Panc1 (cell line): ENCODE measurements at regions not wholly inside any gene's neighbourhood (a gene's known extent, or its start where the extent isn't known, plus 50 kb on each side); places are given as distances from the start of the nearest gene placed in this dataset.

Experiments used
- ATAC-seq: fragments of 200-7000 bp; cut with Tn5 transposase; 2 replicates; pipeline ENCODE4 v1.9.1; 2020; ENCODE audit warnings: mild to moderate bottlenecking, moderate library complexity
- BruUV-seq: library from RNA; stranded (reverse); fragments of 400-500 nt; replicated peaks from 2 replicates; lab custom pipeline; 2021; lab: Mats Ljungman, UMichigan
- CTCF ChIA-PET: fragments of 300-600 bp; sonication (Branson Sonifier 250); formaldehyde crosslinking; loops from one replicate; lab custom pipeline; 2022; ENCODE audit warnings: antibody characterized with exemption; lab: Charles Lee
- POLR2A ChIA-PET: fragments of 300-600 bp; sonication (Branson Sonifier 250); formaldehyde crosslinking; loops from one replicate; lab custom pipeline; 2022; ENCODE audit warnings: antibody characterized with exemption; lab: Charles Lee
- DNase-seq: peaks from one replicate; pipeline ENCODE4 v3.0.0-alpha.2; 2010; ENCODE audit warnings: low read depth, low spot score
- H3K27ac ChIP-seq: 2 replicates; pipeline ENCODE4 v1.5.1; 2011; ENCODE audit warnings: mild to moderate bottlenecking, low read length, inconsistent platforms
- H3K27me3 ChIP-seq: fragments of 200-500 bp; sonication (Bioruptor generic); 2 replicates; pipeline ENCODE4 v1.6.0; 2014; ENCODE audit warnings: low read length, inconsistent platforms; ENCODE audit not compliant: control insufficient read depth, insufficient read depth
- H3K36me3 ChIP-seq: fragments of 200-500 bp; sonication (Bioruptor generic); 2 replicates; pipeline ENCODE4 v1.5.1; 2014; ENCODE audit warnings: inconsistent platforms, mild to moderate bottlenecking, low read length, moderate library complexity; ENCODE audit not compliant: control insufficient read depth, insufficient read depth
- H3K4me1 ChIP-seq: 2 replicates; pipeline ENCODE4 v1.5.1; 2011; ENCODE audit warnings: inconsistent platforms, mild to moderate bottlenecking, low read length, moderate library complexity; ENCODE audit not compliant: control insufficient read depth, insufficient read depth
- H3K4me3 ChIP-seq, 2 experiments: 2 replicates each; pipeline ENCODE4 v1.5.1; 2011 to 2012; ENCODE audit warnings: low read depth in 2 of 2, low read length in 2 of 2, mild to moderate bottlenecking in 2 of 2, inconsistent platforms in 1 of 2, moderate library complexity in 1 of 2
- H3K9me3 ChIP-seq: fragments of 200-500 bp; sonication (Bioruptor generic); 2 replicates; pipeline ENCODE4 v1.5.1; 2014; ENCODE audit warnings: low read depth, mild to moderate bottlenecking, inconsistent platforms, low read length, moderate library complexity; ENCODE audit not compliant: control insufficient read depth, insufficient read depth
- POLR2AphosphoS5 ChIP-seq: IDR thresholded peaks from 2 replicates; pipeline ENCODE4 v1.6.1; 2012; ENCODE audit warnings: mild to moderate bottlenecking, low read depth, low read length, moderate library complexity
- SIN3A ChIP-seq: IDR thresholded peaks from 2 replicates; pipeline ENCODE4 v1.6.1; 2012; ENCODE audit warnings: low read depth, mild to moderate bottlenecking, low read length, moderate library complexity, borderline replicate concordance; ENCODE audit not compliant: insufficient read depth
- TCF7L2 ChIP-seq: IDR thresholded peaks from 2 replicates; pipeline ENCODE4 v1.6.1; 2011; ENCODE audit warnings: mild to moderate bottlenecking, low read depth, low read length, inconsistent platforms
- in situ Hi-C: cut with HindIII; loops from 2 replicates; pipeline ENCODE4 v1.10.0; 2016; ENCODE audit warnings: low sequenced_read_pairs, low pct_unique_long_range_greater_than_20kb
- intact Hi-C: fragments of 100-400 bp; cut with micrococcal nuclease; formaldehyde crosslinking; loops from one replicate; pipeline ENCODE4 v1.10.0; 2022; ENCODE audit not compliant: unreplicated experiment
- TF ChIP-seq, protein P1 (sequence below), 2 experiments: IDR thresholded peaks; 2 replicates each; pipeline ENCODE4 v1.6.1; 2011 to 2012; ENCODE audit warnings: low read depth in 2 of 2, control low read depth in 1 of 2, low read length in 1 of 2, mild to moderate bottlenecking in 1 of 2, moderate library complexity in 1 of 2; ENCODE audit not compliant: insufficient read depth in 1 of 2
- TF ChIP-seq, protein P2 (sequence below): fragments of 450-650 bp; IDR thresholded peaks from 2 replicates; pipeline ENCODE4 v1.5.1; 2017; ENCODE audit warnings: mild to moderate bottlenecking

DNA sequence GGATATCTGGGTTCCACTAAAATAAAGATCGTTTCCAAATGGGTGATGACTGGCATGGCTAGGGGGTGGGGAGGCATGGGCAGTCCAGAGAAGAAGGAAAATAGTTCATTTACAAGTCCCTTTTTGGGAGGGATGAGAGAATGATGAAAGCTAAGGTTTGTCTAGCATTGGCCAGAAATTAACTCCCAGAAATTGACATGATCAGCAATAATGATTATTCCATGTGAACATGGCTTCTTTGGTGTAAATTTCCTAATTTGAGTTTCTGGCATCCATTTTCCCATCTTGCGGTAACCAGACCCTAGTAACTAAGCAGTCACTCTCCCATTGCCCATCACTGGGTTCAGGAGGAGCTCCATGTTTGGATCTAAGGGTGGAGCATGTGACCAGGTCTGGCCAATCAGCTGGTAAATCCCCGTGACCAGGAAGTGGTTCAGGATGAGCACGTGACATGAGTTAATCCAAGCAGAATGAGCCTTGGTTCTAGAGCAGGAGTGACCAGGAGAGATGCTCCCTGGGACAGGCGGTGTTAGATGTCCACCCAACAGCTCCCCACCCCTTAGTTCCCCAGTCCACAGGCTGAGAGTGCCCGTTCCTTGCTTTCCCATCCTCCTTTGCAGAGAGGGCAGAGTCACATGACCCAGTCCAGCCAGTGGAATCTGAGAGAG lies 512.7 kb downstream of the PREX1 start:
- Histone ChIP-seq H3K27me3 (peaks cover 15% of the 10 kb centered on the region), H3K4me1 (no peaks in the 10 kb centered on the region), H3K36me3 (no peaks in the 10 kb centered on the region), H3K9me3 (no peaks in the 10 kb centered on the region), H3K27ac (no peak overlapping the region), H3K4me3 (no peak overlapping the region)
- TF ChIP-seq, protein P1, sequence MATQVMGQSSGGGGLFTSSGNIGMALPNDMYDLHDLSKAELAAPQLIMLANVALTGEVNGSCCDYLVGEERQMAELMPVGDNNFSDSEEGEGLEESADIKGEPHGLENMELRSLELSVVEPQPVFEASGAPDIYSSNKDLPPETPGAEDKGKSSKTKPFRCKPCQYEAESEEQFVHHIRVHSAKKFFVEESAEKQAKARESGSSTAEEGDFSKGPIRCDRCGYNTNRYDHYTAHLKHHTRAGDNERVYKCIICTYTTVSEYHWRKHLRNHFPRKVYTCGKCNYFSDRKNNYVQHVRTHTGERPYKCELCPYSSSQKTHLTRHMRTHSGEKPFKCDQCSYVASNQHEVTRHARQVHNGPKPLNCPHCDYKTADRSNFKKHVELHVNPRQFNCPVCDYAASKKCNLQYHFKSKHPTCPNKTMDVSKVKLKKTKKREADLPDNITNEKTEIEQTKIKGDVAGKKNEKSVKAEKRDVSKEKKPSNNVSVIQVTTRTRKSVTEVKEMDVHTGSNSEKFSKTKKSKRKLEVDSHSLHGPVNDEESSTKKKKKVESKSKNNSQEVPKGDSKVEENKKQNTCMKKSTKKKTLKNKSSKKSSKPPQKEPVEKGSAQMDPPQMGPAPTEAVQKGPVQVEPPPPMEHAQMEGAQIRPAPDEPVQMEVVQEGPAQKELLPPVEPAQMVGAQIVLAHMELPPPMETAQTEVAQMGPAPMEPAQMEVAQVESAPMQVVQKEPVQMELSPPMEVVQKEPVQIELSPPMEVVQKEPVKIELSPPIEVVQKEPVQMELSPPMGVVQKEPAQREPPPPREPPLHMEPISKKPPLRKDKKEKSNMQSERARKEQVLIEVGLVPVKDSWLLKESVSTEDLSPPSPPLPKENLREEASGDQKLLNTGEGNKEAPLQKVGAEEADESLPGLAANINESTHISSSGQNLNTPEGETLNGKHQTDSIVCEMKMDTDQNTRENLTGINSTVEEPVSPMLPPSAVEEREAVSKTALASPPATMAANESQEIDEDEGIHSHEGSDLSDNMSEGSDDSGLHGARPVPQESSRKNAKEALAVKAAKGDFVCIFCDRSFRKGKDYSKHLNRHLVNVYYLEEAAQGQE (IDR thresholded peaks at IDR 0.05; ENCODE audit: insufficient read depth in 1 of 2, low read depth in 2 of 2, low read length in 1 of 2): no peak
- TF ChIP-seq SIN3A (no peak), TCF7L2 (no peak)
- TF ChIP-seq, protein P2, sequence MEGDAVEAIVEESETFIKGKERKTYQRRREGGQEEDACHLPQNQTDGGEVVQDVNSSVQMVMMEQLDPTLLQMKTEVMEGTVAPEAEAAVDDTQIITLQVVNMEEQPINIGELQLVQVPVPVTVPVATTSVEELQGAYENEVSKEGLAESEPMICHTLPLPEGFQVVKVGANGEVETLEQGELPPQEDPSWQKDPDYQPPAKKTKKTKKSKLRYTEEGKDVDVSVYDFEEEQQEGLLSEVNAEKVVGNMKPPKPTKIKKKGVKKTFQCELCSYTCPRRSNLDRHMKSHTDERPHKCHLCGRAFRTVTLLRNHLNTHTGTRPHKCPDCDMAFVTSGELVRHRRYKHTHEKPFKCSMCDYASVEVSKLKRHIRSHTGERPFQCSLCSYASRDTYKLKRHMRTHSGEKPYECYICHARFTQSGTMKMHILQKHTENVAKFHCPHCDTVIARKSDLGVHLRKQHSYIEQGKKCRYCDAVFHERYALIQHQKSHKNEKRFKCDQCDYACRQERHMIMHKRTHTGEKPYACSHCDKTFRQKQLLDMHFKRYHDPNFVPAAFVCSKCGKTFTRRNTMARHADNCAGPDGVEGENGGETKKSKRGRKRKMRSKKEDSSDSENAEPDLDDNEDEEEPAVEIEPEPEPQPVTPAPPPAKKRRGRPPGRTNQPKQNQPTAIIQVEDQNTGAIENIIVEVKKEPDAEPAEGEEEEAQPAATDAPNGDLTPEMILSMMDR: no peak
- ChIA-PET CTCF (no interaction called here), POLR2A (no interaction called here)
- DNase-seq (no peak), ATAC-seq (no peak)
- no TSS peak for BruUV-seq
- intact Hi-C loops: no loop called here
- in situ Hi-C loops: no loop called here

DNA sequence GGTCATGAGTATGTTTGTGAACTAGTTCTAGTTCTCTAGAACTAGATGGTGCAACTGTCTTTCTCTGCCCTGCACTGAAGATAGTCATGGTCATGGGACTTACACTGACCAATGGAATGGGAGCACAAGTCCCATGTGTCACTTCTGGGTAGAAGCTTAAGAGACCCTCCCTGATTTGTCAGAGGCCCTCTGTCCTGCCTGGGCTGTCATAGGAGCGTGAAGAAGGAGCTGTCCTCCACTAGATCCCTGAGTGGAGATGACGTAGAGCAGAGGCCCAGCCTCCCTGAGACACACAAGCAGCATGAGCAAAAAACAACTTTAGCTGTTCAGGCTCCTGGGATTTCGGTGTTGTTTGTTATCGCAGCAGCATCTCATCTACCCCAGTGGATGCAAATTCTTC lies 514.5 kb downstream of the PREX1 start:
- in situ Hi-C loops: no loop called here
- Histone ChIP-seq H3K27me3 (peaks cover 10% of the 10 kb centered on the region), H3K27ac (no peak overlapping the region), H3K4me3 (no peak overlapping the region), H3K36me3 (no peaks in the 10 kb centered on the region), H3K9me3 (no peaks in the 10 kb centered on the region), H3K4me1 (no peaks in the 10 kb centered on the region)
- intact Hi-C loops: no loop called here
- no peak for DNase-seq
- no peak for ATAC-seq
- BruUV-seq: no TSS peak
- no peak for TF ChIP-seq POLR2AphosphoS5
- no peak for TF ChIP-seq SIN3A
- TF ChIP-seq, protein P1 (IDR thresholded peaks at IDR 0.05; ENCODE audit: insufficient read depth in 1 of 2, low read depth in 2 of 2, low read length in 1 of 2): no peak
- no peak for TF ChIP-seq TCF7L2
- TF ChIP-seq, protein P2: no peak
- CTCF ChIA-PET: no interaction called here
- POLR2A ChIA-PET: no interaction called here
